ENCODE measurements at regions not wholly inside any gene's neighbourhood (a gene's known extent, or its start where the extent isn't known, plus 50 kb on each side); places are given as distances from the start of the nearest gene placed in this dataset.
A peak's percentile ranks its signal among the peaks of the same experiment; 100 is the strongest.

DNA sequence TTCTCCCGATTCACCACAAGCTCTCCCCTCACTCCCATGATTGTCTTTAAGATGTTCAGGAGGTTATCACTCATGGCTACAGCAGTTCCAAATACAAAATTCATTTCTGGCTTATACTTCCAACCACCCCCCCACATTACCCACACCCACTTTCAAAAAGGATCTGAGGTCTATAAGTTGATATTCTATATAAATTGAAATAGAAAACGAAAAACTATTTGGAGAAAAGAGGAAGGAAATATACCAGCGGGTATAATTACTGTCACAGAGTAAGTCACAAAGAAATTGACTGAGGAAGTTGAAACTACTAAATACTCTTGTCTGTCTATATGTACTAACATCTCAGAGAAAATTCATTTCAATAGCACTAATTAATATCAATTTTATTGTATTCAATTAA lies 112.7 kb upstream of the TNFAIP3 start:
- no peaks in the 10 kb centered on the region for H3K79me2 ChIP-seq (ENCODE audit: control insufficient read depth, insufficient read depth, low read length)
- peak; percentile 70 for ATAC-seq (ENCODE audit: low read depth)
- H3K4me1 Mint-ChIP-seq = peaks cover 37% of the 10 kb centered on the region
- no peaks in the 10 kb centered on the region for H3K27me3 ChIP-seq (replicated peaks in 1 of 4; ENCODE audit: control extremely low read depth in 1 of 4, control insufficient read depth in 3 of 4, insufficient read depth in 4 of 4, low read length in 3 of 4)
- peak overlapping the region; percentile 59 for H3K4me2 ChIP-seq (replicated peaks; ENCODE audit: low read depth, low read length, poor library complexity, severe bottlenecking)
- POLR2A ChIA-PET = no interaction called here
- H3K27me3 Mint-ChIP-seq = no peaks in the 10 kb centered on the region
- H2AFZ ChIP-seq (ENCODE audit: insufficient read depth, low read depth, low read length, poor library complexity, severe bottlenecking) = no peak overlapping the region
- peak overlapping the region; percentile 38 for H3K9ac ChIP-seq (ENCODE audit: low read length)
- WGBS (ENCODE audit: insufficient coverage) = 50% methylated on average over 1 of the region's 3 CpGs
- TF ChIP-seq, protein P1, sequence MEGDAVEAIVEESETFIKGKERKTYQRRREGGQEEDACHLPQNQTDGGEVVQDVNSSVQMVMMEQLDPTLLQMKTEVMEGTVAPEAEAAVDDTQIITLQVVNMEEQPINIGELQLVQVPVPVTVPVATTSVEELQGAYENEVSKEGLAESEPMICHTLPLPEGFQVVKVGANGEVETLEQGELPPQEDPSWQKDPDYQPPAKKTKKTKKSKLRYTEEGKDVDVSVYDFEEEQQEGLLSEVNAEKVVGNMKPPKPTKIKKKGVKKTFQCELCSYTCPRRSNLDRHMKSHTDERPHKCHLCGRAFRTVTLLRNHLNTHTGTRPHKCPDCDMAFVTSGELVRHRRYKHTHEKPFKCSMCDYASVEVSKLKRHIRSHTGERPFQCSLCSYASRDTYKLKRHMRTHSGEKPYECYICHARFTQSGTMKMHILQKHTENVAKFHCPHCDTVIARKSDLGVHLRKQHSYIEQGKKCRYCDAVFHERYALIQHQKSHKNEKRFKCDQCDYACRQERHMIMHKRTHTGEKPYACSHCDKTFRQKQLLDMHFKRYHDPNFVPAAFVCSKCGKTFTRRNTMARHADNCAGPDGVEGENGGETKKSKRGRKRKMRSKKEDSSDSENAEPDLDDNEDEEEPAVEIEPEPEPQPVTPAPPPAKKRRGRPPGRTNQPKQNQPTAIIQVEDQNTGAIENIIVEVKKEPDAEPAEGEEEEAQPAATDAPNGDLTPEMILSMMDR (IDR thresholded peaks at IDR 0.05) = no peak
- H3K4me1 ChIP-seq (ENCODE audit: control insufficient read depth in 2 of 2, insufficient read depth in 2 of 2, low read length in 2 of 2) = peaks cover 33 to 34% of the 10 kb centered on the region in 2 donors
- DNase-seq = peak; percentile 58
- intact Hi-C loops (cut with micrococcal nuclease) = loop anchor here (5.0 kb wide), 1 partner anchor 47 kb away; no protein-coding TSS in a partner anchor
- CTCF ChIA-PET = interaction anchor here (0.7 to 1.6 kb wide), 3 partner anchors 29 to 185 kb away, joined by 3 to 7 read pairs (median 3); partner anchors contain the start of gene TNFAIP3
- peak overlapping the region in 1 of 5 experiments; percentile 47 for H3K4me3 ChIP-seq (ENCODE audit: control extremely low read depth in 1 of 5, extremely low read depth in 1 of 5, insufficient read depth in 1 of 5, low read depth in 2 of 5, low read length in 4 of 5)
- no peaks in the 10 kb centered on the region for H3K36me3 ChIP-seq (replicated peaks in 1 of 2; ENCODE audit: control extremely low read depth in 1 of 2, control insufficient read depth in 1 of 2, extremely low read depth in 1 of 2, insufficient read depth in 2 of 2, low read length in 1 of 2)
- H3K9me3 Mint-ChIP-seq (ENCODE audit: insufficient read depth) = no peaks in the 10 kb centered on the region
- no peaks in the 10 kb centered on the region for H3K9me3 ChIP-seq (ENCODE audit: control extremely low read depth in 1 of 3, control insufficient read depth in 2 of 3, insufficient read depth in 1 of 3, low read length in 2 of 3)
- peak overlapping the region; percentile 72 to 87 for H3K27ac ChIP-seq (ENCODE audit: low read length in 2 of 2)
- no peaks in the 10 kb centered on the region for H4K20me1 ChIP-seq (ENCODE audit: control insufficient read depth, insufficient read depth, low read length, poor library complexity, severe bottlenecking)
- peak overlapping the region; percentile 55 for H3K4me3 Mint-ChIP-seq
- peak overlapping the region; percentile 74 for H3K27ac Mint-ChIP-seq

DNA sequence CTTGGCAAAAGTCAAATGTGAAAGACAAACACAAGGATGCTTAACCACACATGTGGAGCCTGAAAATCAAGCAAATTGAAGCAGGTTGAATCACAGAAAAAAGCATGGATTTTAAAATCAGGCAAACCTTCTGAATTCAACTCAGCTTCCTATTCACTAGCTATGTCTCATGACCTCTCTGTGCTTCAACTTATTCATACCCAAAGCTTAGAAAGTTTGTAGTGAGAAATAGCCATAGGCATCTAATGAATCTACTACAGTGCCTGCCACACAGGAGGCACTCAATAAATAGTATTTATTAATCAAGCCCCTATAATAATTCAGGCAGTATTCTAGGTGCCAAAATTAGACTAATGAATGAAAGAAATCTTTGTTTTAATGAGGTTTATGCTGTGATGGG lies 112.2 kb upstream of the TNFAIP3 start:
- Mint-ChIP-seq H3K27me3 (no peaks in the 10 kb centered on the region), H3K4me1 (peaks cover 37% of the 10 kb centered on the region), H3K4me3 (peak overlapping the region; percentile 9), H3K27ac (peak overlapping the region; percentile 53), H3K9me3 (ENCODE audit: insufficient read depth) (no peaks in the 10 kb centered on the region)
- H3K4me1 ChIP-seq (ENCODE audit: control insufficient read depth in 2 of 2, insufficient read depth in 2 of 2, low read length in 2 of 2) = peaks cover 33 to 34% of the 10 kb centered on the region in 2 donors
- H2AFZ ChIP-seq (ENCODE audit: insufficient read depth, low read depth, low read length, poor library complexity, severe bottlenecking) = peak overlapping the region; percentile 34
- H3K9me3 ChIP-seq (ENCODE audit: control extremely low read depth in 1 of 3, control insufficient read depth in 2 of 3, insufficient read depth in 1 of 3, low read length in 2 of 3) = no peaks in the 10 kb centered on the region
- DNase-seq (no peak), ATAC-seq (ENCODE audit: low read depth) (no peak)
- peak overlapping the region; percentile 70 to 87 for H3K27ac ChIP-seq (ENCODE audit: low read length in 2 of 2)
- no peaks in the 10 kb centered on the region for H4K20me1 ChIP-seq (ENCODE audit: control insufficient read depth, insufficient read depth, low read length, poor library complexity, severe bottlenecking)
- no peaks in the 10 kb centered on the region for H3K27me3 ChIP-seq (replicated peaks in 1 of 4; ENCODE audit: control extremely low read depth in 1 of 4, control insufficient read depth in 3 of 4, insufficient read depth in 4 of 4, low read length in 3 of 4)
- CTCF ChIA-PET = interaction anchor here (1.6 kb wide), 1 partner anchor 113 kb away, joined by 7 read pairs; the partner anchor contains the start of gene TNFAIP3
- H3K4me2 ChIP-seq (replicated peaks; ENCODE audit: low read depth, low read length, poor library complexity, severe bottlenecking) = peak overlapping the region; percentile 59
- H3K79me2 ChIP-seq (ENCODE audit: control insufficient read depth, insufficient read depth, low read length) = no peaks in the 10 kb centered on the region
- no peak overlapping the region for H3K4me3 ChIP-seq (ENCODE audit: control extremely low read depth in 1 of 5, extremely low read depth in 1 of 5, insufficient read depth in 1 of 5, low read depth in 2 of 5, low read length in 4 of 5)
- H3K9ac ChIP-seq (ENCODE audit: low read length) = peak overlapping the region; percentile 2
- POLR2A ChIA-PET = no interaction called here
- intact Hi-C loops (cut with micrococcal nuclease) = loop anchor here (5.0 kb wide), 1 partner anchor 48 kb away; no protein-coding TSS in a partner anchor
- no peak for TF ChIP-seq EZH2 (IDR thresholded peaks at IDR 0.05; ENCODE audit: borderline replicate concordance, insufficient read depth, low read depth, low read length, poor library complexity, severe bottlenecking)
- TF ChIP-seq, protein P1 (IDR thresholded peaks at IDR 0.05) = no peak
- H3K36me3 ChIP-seq (replicated peaks in 1 of 2; ENCODE audit: control extremely low read depth in 1 of 2, control insufficient read depth in 1 of 2, extremely low read depth in 1 of 2, insufficient read depth in 2 of 2, low read length in 1 of 2) = no peaks in the 10 kb centered on the region
